Right atrium auricular region (tissue), 2 donors: ENCODE measurements at regions not wholly inside any gene's neighbourhood (a gene's known extent, or its start where the extent isn't known, plus 50 kb on each side); places are given as distances from the start of the nearest gene placed in this dataset.
"Not testable (repeated sequence)": the region's sequence is repeated elsewhere in the genome, so short reads cannot be mapped to it uniquely, and the experiment has no call there.

ENCODE experiments used
- DNase-seq: peaks from one replicate; pipeline ENCODE4 v3.0.0-alpha.2; 2019; ENCODE audit warnings: low spot score
- H3K27ac ChIP-seq, 2 donors: fragments of 200-600 bp; sonication (generic); 1 replicate in 1 of 2; 2 replicates in 1 of 2; pipeline ENCODE4 v1.5.1; 2016 to 2019
- H3K27me3 ChIP-seq, 2 donors: fragments of 200-600 bp; sonication (generic); one replicate each; pipeline versions ENCODE4 v1.5.1 to v1.6.0; 2017 to 2019
- H3K36me3 ChIP-seq: fragments of 200-600 bp; sonication (generic); one replicate; pipeline ENCODE4 v1.5.1; 2016
- H3K4me1 ChIP-seq, 2 donors: fragments of 200-600 bp; sonication (generic); one replicate each; pipeline versions ENCODE4 v1.5.1 to v1.6.0; 2017 to 2019
- H3K4me3 ChIP-seq, 2 donors: fragments of 200-600 bp; sonication (generic); 1 replicate in 1 of 2; 2 replicates in 1 of 2; pipeline ENCODE4 v1.5.1; 2017 to 2019; ENCODE audit warnings: mild to moderate bottlenecking in 1 of 2, moderate library complexity in 1 of 2
- H3K9me3 ChIP-seq, 2 donors: fragments of 200-600 bp; sonication (generic); one replicate each; pipeline ENCODE4 v1.5.1; 2019
- TF ChIP-seq, protein P1 (sequence below), 2 donors: fragments of 200-600 bp; sonication (generic); IDR thresholded peaks; one replicate each; pipeline ENCODE4 v1.5.1; 2019; ENCODE audit warnings: antibody characterized with exemption in 2 of 2

DNA sequence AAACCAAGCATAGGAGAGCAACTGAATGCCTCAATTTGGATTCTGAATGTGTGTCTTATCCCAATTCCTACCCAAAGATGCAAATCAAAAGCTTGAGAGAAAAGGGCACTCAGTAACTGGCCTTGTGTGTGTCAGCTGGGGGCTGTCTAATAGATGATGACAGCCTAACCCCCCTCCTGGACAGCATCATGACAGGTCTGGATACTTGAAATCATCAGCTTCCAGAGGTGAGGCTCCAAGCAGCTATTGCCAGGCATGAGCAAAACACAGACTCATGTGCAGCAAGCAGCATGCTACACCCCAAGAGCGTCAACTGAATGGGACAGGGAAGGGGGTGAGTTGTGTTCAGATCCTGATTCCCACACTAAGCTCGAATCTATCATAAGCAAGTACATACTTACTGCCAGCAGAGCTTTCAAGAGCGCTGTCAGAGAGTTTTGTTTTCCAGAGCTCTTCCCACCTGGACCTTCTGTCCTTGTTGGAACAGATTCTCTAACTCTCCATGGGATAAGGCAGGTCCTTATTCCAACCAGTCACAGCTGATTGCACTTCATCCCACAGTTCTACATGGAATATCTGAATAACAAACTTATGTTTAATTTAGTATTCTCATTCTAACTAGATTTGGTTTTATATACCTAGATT is 467.5 kb downstream of the DTWD2 start:
- Histone ChIP-seq H3K27me3 (no peaks in the 10 kb centered on the region), H3K9me3 (no peaks in the 10 kb centered on the region), H3K27ac (no peak overlapping the region), H3K4me1 (peaks cover 0 to 14% of the 10 kb centered on the region in 2 donors), H3K36me3 (no peaks in the 10 kb centered on the region), H3K4me3 (no peak overlapping the region)
- DNase-seq = no peak
- TF ChIP-seq, protein P1, sequence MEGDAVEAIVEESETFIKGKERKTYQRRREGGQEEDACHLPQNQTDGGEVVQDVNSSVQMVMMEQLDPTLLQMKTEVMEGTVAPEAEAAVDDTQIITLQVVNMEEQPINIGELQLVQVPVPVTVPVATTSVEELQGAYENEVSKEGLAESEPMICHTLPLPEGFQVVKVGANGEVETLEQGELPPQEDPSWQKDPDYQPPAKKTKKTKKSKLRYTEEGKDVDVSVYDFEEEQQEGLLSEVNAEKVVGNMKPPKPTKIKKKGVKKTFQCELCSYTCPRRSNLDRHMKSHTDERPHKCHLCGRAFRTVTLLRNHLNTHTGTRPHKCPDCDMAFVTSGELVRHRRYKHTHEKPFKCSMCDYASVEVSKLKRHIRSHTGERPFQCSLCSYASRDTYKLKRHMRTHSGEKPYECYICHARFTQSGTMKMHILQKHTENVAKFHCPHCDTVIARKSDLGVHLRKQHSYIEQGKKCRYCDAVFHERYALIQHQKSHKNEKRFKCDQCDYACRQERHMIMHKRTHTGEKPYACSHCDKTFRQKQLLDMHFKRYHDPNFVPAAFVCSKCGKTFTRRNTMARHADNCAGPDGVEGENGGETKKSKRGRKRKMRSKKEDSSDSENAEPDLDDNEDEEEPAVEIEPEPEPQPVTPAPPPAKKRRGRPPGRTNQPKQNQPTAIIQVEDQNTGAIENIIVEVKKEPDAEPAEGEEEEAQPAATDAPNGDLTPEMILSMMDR (IDR thresholded peaks at IDR 0.05) = no peak

DNA sequence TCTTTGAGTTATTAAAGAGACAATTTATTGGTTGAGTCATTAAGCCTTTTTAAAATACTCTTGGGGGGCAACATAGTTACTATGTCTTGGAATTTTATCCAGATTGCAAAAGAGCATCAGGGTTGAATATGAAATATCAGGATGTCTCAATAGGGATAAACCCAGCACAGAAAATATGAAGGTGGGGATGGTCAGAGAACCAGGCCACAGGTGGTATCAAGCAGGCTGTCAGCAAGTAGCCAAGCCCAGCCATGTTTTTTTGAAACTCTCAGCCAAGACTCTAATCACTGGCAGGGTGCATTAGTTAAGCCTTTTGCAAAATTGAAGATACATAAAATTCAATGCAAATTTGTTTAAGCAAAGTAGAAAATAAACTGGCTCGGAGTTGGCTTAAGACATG is 468.9 kb downstream of the DTWD2 start:
- Histone ChIP-seq H3K4me3 (no peak overlapping the region), H3K27ac (no peak overlapping the region), H3K9me3 (no peaks in the 10 kb centered on the region), H3K4me1 (peaks cover 0 to 14% of the 10 kb centered on the region in 2 donors), H3K27me3 (no peaks in the 10 kb centered on the region), H3K36me3 (no peaks in the 10 kb centered on the region)
- TF ChIP-seq, protein P1 (IDR thresholded peaks at IDR 0.05) = no peak
- no peak for DNase-seq

DNA sequence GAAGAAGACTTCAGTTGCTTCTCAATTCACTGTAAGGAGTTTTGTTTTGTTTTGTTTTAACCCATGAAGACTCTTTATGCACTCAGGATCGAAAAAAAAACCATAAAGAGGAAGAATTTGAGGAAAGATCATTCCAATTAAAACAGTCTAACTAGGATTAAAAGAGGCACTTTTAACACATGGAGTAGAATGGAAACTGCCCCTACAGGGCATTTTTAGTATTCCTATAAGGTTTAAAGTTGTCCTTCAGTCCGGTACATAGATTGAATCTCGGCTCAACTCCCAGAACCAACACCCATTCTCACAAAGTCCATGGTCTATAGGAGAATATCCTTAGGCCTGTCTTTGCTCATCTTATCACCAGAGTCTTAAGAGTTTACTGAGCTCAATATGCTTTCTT is 469.6 kb downstream of the DTWD2 start:
- H3K4me1 ChIP-seq = peaks cover 0 to 14% of the 10 kb centered on the region in 2 donors
- no peaks in the 10 kb centered on the region for H3K27me3 ChIP-seq
- no peak overlapping the region for H3K27ac ChIP-seq
- no peak for DNase-seq
- no peaks in the 10 kb centered on the region for H3K36me3 ChIP-seq
- TF ChIP-seq, protein P1 (IDR thresholded peaks at IDR 0.05) = no peak
- H3K9me3 ChIP-seq = no peaks in the 10 kb centered on the region
- no peak overlapping the region for H3K4me3 ChIP-seq

DNA sequence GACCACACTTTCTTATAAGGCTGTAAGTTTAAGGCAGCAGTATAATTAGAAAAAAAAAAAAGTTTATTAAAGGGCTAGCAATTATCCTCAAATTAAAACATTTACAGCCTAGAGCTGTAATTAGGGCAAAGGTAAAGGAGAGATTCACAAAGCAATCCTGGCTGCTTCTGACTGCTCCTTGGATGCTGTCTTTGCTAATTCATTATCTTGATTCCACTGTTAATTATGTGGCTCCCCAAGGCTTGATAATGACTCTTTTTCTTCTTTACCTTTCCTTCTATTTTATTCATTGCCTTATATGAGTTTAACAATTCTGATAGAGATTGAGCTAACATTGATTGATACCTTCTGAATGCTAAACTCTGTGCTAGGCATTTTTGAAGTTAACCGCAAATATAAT is 476.5 kb downstream of the DTWD2 start:
- no peak overlapping the region for H3K4me3 ChIP-seq
- TF ChIP-seq, protein P1 (IDR thresholded peaks at IDR 0.05) = no peak
- H3K4me1 ChIP-seq = peaks cover 0 to 4% of the 10 kb centered on the region in 2 donors
- no peaks in the 10 kb centered on the region for H3K9me3 ChIP-seq
- no peak overlapping the region for H3K27ac ChIP-seq
- DNase-seq = no peak
- peaks cover 6% of the 10 kb centered on the region for H3K36me3 ChIP-seq
- H3K27me3 ChIP-seq = no peaks in the 10 kb centered on the region

DNA sequence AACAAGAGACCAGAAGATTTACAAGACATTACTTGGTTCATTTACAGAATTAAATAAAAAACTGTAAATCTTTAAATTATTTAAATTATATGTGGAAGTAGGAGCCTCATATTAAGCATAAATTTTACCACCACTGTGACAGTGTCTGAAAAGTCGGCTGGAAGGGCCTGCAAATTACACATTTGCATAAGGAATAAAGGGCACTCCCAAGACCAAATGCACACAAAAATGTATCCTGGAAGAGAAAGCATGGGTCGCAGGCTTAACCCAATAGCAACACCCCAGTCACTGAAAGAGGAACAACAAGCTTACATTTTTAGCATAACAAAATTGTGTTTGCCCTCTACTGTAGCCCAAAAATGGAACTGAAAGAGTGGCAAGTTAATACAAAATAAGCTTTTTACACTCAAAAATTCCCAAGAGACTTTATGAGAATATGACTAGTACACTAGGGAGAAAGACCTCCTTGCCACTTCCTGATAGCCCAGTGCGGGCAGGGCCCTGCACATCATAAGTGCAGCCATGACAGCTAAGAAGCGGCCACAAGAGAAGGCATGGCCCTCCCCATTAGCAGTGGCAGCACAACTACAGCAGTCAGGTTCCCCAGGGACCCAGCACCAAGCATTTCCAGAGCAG is 482.0 kb downstream of the DTWD2 start:
- H3K4me1 ChIP-seq = no peaks in the 10 kb centered on the region
- no peak overlapping the region for H3K27ac ChIP-seq
- H3K9me3 ChIP-seq = no peaks in the 10 kb centered on the region
- peaks cover 19% of the 10 kb centered on the region for H3K36me3 ChIP-seq
- DNase-seq = no peak
- H3K27me3 ChIP-seq = no peaks in the 10 kb centered on the region
- H3K4me3 ChIP-seq = no peak overlapping the region
- TF ChIP-seq, protein P1 (IDR thresholded peaks at IDR 0.05) = no peak

DNA sequence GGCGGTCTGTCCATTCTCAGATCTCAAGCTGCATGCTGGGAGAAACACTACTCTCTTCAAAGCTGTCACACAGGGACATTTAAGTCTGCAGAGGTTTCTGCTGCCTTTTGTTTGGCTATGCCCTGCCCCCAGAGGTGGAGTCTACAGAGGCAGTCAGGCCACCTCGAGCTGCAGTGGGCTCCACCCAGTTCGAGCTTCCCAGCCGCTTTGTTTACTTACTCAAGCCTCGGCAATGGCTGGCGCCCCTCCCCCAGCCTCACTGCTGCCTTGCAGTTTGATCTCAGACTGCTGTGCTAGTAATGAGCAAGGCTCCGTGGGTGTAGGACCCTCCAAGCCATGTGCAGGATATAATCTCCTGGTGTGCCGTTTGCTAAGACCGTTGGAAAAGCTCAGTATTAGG is 486.1 kb downstream of the DTWD2 start:
- not testable (repeated sequence) for H3K9me3 ChIP-seq, H3K27ac ChIP-seq, DNase-seq, H3K4me1 ChIP-seq, H3K4me3 ChIP-seq, H3K27me3 ChIP-seq
- H3K36me3 ChIP-seq = peaks cover 13% of the 10 kb centered on the region
